ENCODE measurements at regions not wholly inside any gene's neighbourhood (a gene's known extent, or its start where the extent isn't known, plus 50 kb on each side); places are given as distances from the start of the nearest gene placed in this dataset.

DNA sequence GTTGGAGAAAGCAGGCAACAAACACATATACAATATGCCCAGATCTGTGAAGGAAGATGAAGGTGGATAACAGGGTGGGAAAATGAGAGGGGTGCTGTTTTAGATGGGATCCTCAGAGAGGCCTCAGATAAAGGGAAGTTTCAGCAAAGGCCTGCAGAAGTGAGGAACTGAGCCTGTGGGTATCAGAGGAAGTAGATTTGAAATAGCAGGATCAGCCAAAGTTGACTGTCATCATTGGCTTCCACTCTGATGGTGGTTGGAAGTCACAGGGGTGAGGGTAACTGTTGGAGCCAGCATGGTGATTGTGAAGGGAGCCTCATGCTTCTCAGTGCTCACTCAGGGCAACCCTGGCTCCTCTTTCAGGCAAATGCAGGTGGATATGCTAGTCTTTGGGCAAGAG, 607.2 kb upstream of the CLINT1 start:
- TF ChIP-seq EZH2 (IDR thresholded peaks at IDR 0.05; ENCODE audit: low read depth) = no peak
- TF ChIP-seq, protein P1, sequence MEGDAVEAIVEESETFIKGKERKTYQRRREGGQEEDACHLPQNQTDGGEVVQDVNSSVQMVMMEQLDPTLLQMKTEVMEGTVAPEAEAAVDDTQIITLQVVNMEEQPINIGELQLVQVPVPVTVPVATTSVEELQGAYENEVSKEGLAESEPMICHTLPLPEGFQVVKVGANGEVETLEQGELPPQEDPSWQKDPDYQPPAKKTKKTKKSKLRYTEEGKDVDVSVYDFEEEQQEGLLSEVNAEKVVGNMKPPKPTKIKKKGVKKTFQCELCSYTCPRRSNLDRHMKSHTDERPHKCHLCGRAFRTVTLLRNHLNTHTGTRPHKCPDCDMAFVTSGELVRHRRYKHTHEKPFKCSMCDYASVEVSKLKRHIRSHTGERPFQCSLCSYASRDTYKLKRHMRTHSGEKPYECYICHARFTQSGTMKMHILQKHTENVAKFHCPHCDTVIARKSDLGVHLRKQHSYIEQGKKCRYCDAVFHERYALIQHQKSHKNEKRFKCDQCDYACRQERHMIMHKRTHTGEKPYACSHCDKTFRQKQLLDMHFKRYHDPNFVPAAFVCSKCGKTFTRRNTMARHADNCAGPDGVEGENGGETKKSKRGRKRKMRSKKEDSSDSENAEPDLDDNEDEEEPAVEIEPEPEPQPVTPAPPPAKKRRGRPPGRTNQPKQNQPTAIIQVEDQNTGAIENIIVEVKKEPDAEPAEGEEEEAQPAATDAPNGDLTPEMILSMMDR (conservative IDR thresholded peaks at IDR 0.05) = no peak
- DNase-seq = no peak
- BruUV-seq (replicated peaks) = no TSS peak
- Histone ChIP-seq H3K4me3 (no peak overlapping the region), H3K9me3 (ENCODE audit: insufficient read depth, low read depth) (no peaks in the 10 kb centered on the region), H3F3A (ENCODE audit: insufficient read depth, low read depth) (no peaks in the 10 kb centered on the region), H3K9me2 (ENCODE audit: insufficient read depth) (no peaks in the 10 kb centered on the region), H3K79me2 (ENCODE audit: low read depth) (no peaks in the 10 kb centered on the region), H3K27me3 (ENCODE audit: insufficient read depth, low read depth) (no peaks in the 10 kb centered on the region), H2AFZ (no peak overlapping the region), H3K4me2 (no peak overlapping the region), H4K20me1 (ENCODE audit: insufficient read depth) (no peaks in the 10 kb centered on the region), H3K4me1 (replicated peaks; ENCODE audit: insufficient read depth) (no peaks in the 10 kb centered on the region), H3K27ac (no peak overlapping the region), H3K36me3 (ENCODE audit: low read depth) (no peaks in the 10 kb centered on the region)
- intact Hi-C loops (cut with micrococcal nuclease; ENCODE audit: unreplicated experiment) = no loop called here
- ChIA-PET POLR2A (ENCODE audit: unreplicated experiment) (no interaction called here), CTCF (no interaction called here)

DNA sequence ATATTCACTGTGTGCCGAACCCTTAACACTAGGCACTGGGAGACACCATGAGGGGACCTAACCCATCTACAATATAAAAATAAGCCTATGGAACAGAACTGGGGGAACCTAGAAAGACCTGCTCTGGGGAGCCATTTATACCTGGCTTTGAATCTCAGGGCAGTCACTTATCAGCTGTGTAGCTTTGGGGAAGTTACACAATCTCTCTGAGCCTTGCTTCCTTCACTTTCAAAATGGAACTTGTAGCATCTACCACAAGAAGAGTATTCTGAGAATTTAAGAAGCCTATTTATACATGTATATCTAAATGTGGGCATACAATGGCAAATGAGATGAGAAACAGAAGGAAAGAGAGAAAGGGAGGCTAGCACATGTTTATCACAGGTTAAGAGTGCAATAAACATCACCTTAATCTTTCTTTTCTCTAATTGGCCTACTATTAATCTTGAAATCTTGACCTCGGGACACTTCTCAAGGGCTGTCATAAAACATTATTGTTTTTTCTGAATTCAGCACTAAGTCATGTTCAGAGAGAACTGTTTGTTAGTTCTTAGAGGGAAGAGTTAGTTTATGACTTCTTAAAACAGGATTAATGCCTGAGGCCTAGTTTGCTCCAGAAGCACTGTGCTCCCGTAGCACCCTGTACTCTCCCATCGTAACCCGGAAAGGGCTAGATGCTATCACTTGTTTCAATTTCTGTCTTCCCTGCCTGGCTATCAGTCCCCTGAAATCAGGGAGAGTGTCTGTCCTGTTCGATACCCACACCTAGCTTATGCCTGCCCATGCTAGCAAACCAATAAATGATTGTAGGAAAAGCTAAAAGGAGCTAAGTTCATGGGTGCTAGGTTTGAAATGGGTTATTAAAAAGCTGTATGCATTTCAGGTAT, 606.4 kb upstream of the CLINT1 start:
- intact Hi-C loops (cut with micrococcal nuclease; ENCODE audit: unreplicated experiment) = no loop called here
- no peaks in the 10 kb centered on the region for H3K79me2 ChIP-seq (ENCODE audit: low read depth)
- no peaks in the 10 kb centered on the region for H3K9me2 ChIP-seq (ENCODE audit: insufficient read depth)
- H3K27me3 ChIP-seq (ENCODE audit: insufficient read depth, low read depth) = no peaks in the 10 kb centered on the region
- no peak overlapping the region for H2AFZ ChIP-seq
- H3K4me1 ChIP-seq (replicated peaks; ENCODE audit: insufficient read depth) = no peaks in the 10 kb centered on the region
- no peak overlapping the region for H3K4me3 ChIP-seq
- H3K27ac ChIP-seq = no peak overlapping the region
- CTCF ChIA-PET = no interaction called here
- TF ChIP-seq, protein P1 (conservative IDR thresholded peaks at IDR 0.05) = no peak
- TF ChIP-seq EZH2 (IDR thresholded peaks at IDR 0.05; ENCODE audit: low read depth) = no peak
- H3F3A ChIP-seq (ENCODE audit: insufficient read depth, low read depth) = no peaks in the 10 kb centered on the region
- DNase-seq = no peak
- POLR2A ChIA-PET (ENCODE audit: unreplicated experiment) = no interaction called here
- H3K9me3 ChIP-seq (ENCODE audit: insufficient read depth, low read depth) = no peaks in the 10 kb centered on the region
- BruUV-seq (replicated peaks) = no TSS peak
- no peaks in the 10 kb centered on the region for H3K36me3 ChIP-seq (ENCODE audit: low read depth)
- no peak overlapping the region for H3K4me2 ChIP-seq
- H4K20me1 ChIP-seq (ENCODE audit: insufficient read depth) = no peaks in the 10 kb centered on the region

DNA sequence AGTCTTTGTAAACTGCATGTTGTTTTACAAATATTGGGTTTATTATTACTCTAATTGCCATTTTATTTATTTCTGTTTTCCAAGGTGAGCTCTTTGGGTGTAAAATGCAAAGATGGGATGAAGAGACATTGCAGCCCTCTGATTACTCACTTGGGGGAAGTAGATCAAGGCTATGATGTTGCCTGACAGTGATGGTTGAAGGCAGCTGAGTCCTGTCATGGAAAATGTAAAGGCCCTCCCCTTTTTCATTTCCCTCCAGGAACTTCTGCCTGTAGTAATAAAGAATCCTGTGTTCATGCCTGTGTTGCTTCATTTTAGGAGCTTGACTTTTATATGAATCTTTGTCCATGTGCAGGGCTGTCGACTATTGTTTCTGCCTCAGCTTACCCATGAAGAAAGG, 605.4 kb upstream of the CLINT1 start:
- ChIA-PET CTCF (no interaction called here), POLR2A (ENCODE audit: unreplicated experiment) (no interaction called here)
- no peak overlapping the region for H3K4me2 ChIP-seq
- H3K27me3 ChIP-seq (ENCODE audit: insufficient read depth, low read depth) = no peaks in the 10 kb centered on the region
- TF ChIP-seq, protein P1 (conservative IDR thresholded peaks at IDR 0.05) = no peak
- TF ChIP-seq EZH2 (IDR thresholded peaks at IDR 0.05; ENCODE audit: low read depth) = no peak
- H3K9me2 ChIP-seq (ENCODE audit: insufficient read depth) = no peaks in the 10 kb centered on the region
- H3K4me3 ChIP-seq = no peak overlapping the region
- DNase-seq = no peak
- no peak overlapping the region for H2AFZ ChIP-seq
- H3K4me1 ChIP-seq (replicated peaks; ENCODE audit: insufficient read depth) = no peaks in the 10 kb centered on the region
- no peak overlapping the region for H3K27ac ChIP-seq
- no peaks in the 10 kb centered on the region for H3K79me2 ChIP-seq (ENCODE audit: low read depth)
- H3F3A ChIP-seq (ENCODE audit: insufficient read depth, low read depth) = no peaks in the 10 kb centered on the region
- H3K9me3 ChIP-seq (ENCODE audit: insufficient read depth, low read depth) = no peaks in the 10 kb centered on the region
- no TSS peak for BruUV-seq (replicated peaks)
- H4K20me1 ChIP-seq (ENCODE audit: insufficient read depth) = no peaks in the 10 kb centered on the region
- intact Hi-C loops (cut with micrococcal nuclease; ENCODE audit: unreplicated experiment) = no loop called here
- H3K36me3 ChIP-seq (ENCODE audit: low read depth) = no peaks in the 10 kb centered on the region
